Memory B cell (primary cell): ENCODE measurements at regions not wholly inside any gene's neighbourhood (a gene's known extent, or its start where the extent isn't known, plus 50 kb on each side); places are given as distances from the start of the nearest gene placed in this dataset.

Experiments used
- ATAC-seq: fragments of 150-1000 bp; cut with Tn5 transposase; 2 replicates; pipeline ENCODE4 v1.10.0; 2021; ENCODE audit warnings: low read depth, mild to moderate bottlenecking, moderate library complexity
- DNase-seq, 2 donors: peaks; one replicate each; pipeline ENCODE4 v3.0.0; 2022; ENCODE audit warnings: low spot score in 2 of 2
- H3K27ac Mint-ChIP-seq: one replicate; pipeline ENCODE4 v1.8.0; 2022; ENCODE audit warnings: mild to moderate bottlenecking, moderate library complexity, mixed read lengths
- H3K27me3 Mint-ChIP-seq: one replicate; pipeline ENCODE4 v1.8.0; 2022; ENCODE audit warnings: mixed read lengths
- H3K36me3 Mint-ChIP-seq: one replicate; pipeline ENCODE4 v1.8.0; 2022; ENCODE audit warnings: mild to moderate bottlenecking, mixed read lengths
- H3K4me1 Mint-ChIP-seq: one replicate; pipeline ENCODE4 v1.8.0; 2022; ENCODE audit warnings: mixed read lengths
- H3K4me3 Mint-ChIP-seq: one replicate; pipeline ENCODE4 v1.8.0; 2022; ENCODE audit warnings: mild to moderate bottlenecking, moderate library complexity, mixed read lengths
- H3K9me3 Mint-ChIP-seq: one replicate; pipeline ENCODE4 v1.8.0; 2022; ENCODE audit warnings: mixed read lengths

GRCh38 chr6:170069611-170070010 lies 221.3 kb downstream of the DLL1 start:
- ATAC-seq, result no peak
- Mint-ChIP-seq H3K27me3 (peaks cover 15% of the 10 kb centered on the region), H3K4me1 (no peaks in the 10 kb centered on the region), H3K27ac (no peak overlapping the region), H3K36me3 (peaks cover 2% of the 10 kb centered on the region), H3K9me3 (peaks cover 14% of the 10 kb centered on the region), H3K4me3 (no peak overlapping the region)
- no peak for DNase-seq

- no peaks in the 10 kb centered on the region for H3K4me1 Mint-ChIP-seq
- ATAC-seq, result no peak
- DNase-seq, result no peak
- peaks cover 12% of the 10 kb centered on the region for H3K27me3 Mint-ChIP-seq
- peaks cover 2% of the 10 kb centered on the region for H3K36me3 Mint-ChIP-seq
- no peak overlapping the region for H3K4me3 Mint-ChIP-seq
- H3K27ac Mint-ChIP-seq, result no peak overlapping the region
- peaks cover 14% of the 10 kb centered on the region for H3K9me3 Mint-ChIP-seq
Observed at GRCh38 chr6:170068496-170068895, 222.4 kb downstream of the DLL1 start.

- Mint-ChIP-seq H3K9me3 (peaks cover 14% of the 10 kb centered on the region), H3K4me3 (no peak overlapping the region), H3K4me1 (no peaks in the 10 kb centered on the region), H3K36me3 (peaks cover 2% of the 10 kb centered on the region), H3K27me3 (peaks cover 12% of the 10 kb centered on the region), H3K27ac (no peak overlapping the region)
- ATAC-seq (no peak), DNase-seq (no peak)
Observed at GRCh38 chr6:170067923-170068360, 222.9 kb downstream of the DLL1 start.

DNA sequence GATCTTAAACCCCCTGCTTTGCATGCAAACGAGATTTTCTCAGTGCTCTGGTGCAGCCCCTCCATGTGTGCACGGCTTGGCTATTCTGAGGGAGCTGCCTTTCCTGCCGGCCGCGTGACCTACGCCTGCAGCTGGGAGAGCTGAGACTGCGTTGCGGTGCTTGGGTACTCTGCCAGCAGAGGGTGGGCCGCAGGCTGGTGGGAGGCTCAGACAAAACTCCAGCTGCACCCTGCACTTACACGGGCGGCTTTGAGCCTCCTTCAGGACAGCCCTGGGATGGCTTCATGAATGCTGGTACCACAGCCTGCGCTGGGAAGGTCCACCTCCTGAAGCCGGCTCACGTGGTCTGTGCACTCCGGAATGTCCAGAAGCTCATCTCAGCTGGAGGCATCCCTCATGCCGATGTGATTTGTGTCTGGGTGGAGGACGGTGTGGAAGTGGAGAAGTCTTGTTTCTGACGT lies 223.7 kb downstream of the DLL1 start:
- no peak for ATAC-seq
- Mint-ChIP-seq H3K27ac (no peak overlapping the region), H3K36me3 (peaks cover 2% of the 10 kb centered on the region), H3K27me3 (peaks cover 9% of the 10 kb centered on the region), H3K4me1 (no peaks in the 10 kb centered on the region), H3K4me3 (no peak overlapping the region), H3K9me3 (peaks cover 13% of the 10 kb centered on the region)
- no peak for DNase-seq

DNA sequence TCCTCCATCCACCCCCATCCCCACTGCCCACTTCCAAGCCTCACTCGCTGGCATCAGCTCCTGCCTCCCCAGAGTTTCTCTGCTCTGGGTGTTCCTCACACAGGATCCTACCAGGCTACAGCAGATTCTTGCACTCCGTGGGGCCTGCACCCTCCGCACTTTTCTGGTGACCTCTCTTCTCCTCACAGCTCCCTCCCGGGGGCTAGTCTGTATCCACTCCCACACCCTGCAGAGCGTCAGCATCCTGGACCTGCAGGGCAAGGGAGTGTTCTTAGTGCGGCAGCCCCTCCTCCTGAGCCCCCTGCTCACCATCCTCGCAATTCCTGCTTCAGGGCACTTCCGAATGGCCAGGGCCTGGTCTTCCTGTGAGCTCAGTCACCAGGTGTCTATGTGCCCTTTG lies 224.2 kb downstream of the DLL1 start:
- no peak overlapping the region for H3K4me3 Mint-ChIP-seq
- no peak for DNase-seq
- peaks cover 2% of the 10 kb centered on the region for H3K36me3 Mint-ChIP-seq
- peaks cover 7% of the 10 kb centered on the region for H3K27me3 Mint-ChIP-seq
- H3K9me3 Mint-ChIP-seq, result peaks cover 11% of the 10 kb centered on the region
- no peak overlapping the region for H3K27ac Mint-ChIP-seq
- ATAC-seq, result no peak
- no peaks in the 10 kb centered on the region for H3K4me1 Mint-ChIP-seq

DNA sequence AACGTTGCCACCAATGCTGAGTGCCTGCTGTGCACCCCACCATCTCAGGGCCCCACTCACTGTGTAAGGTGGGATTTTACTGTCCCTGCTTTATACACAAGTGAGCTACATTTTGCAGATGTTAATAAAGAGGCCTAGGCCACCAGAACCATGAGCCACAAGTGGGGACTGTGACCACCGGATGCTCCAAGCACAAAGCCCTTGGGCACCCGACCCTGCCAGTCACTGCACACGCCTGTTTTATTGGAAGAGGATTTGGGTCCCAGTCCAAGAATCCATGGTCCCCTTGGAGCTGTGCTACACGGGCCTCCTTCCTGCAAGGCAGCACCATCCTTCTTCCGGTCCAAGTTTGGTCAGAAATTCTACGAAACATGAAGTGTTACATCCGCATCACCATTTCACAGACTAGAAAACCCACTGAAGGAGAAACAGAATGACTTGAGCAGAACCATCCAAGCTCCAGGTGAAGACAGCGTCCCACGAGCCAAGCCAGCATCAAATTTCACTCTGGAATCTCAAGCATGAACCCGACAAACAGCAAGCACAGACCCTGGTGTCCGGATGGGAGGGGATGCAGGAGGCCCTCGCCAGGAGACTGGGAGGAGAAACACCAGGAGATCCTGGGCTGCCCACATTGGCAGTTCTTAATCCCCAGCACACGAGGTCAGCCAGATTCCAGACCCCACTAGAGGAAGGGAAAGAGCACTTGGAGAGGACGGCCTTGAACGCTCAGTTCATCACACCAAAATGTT lies 226.9 kb downstream of the DLL1 start:
- Mint-ChIP-seq H3K27me3 (peaks cover 5% of the 10 kb centered on the region), H3K36me3 (no peaks in the 10 kb centered on the region), H3K4me1 (no peaks in the 10 kb centered on the region), H3K9me3 (peaks cover 2% of the 10 kb centered on the region), H3K4me3 (no peak overlapping the region), H3K27ac (no peak overlapping the region)
- no peak for ATAC-seq
- no peak for DNase-seq

GRCh38 chr6:170063431-170063830 lies 227.4 kb downstream of the DLL1 start:
- no peak for DNase-seq
- H3K4me3 Mint-ChIP-seq, result no peak overlapping the region

DNA sequence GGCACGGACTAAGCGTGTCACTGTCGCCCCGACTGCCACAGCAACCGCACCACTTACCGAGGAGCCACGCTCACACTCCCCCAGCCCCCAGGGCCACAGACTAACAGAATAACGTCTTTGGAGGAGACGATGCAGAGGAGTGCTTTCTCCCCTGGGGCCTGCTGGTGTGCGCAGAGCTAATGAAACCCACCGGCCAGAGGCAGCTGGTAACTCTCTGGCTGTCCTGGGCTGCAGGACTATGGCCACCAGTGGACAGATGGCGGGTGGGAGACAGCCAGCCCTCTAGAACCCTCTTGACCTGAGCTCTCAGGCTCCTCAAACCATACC lies 228.0 kb downstream of the DLL1 start:
- no peak for DNase-seq
- H3K4me1 Mint-ChIP-seq, result no peaks in the 10 kb centered on the region
- H3K4me3 Mint-ChIP-seq, result no peak overlapping the region
- no peak for ATAC-seq
- peaks cover 5% of the 10 kb centered on the region for H3K27me3 Mint-ChIP-seq
- H3K9me3 Mint-ChIP-seq, result peaks cover 2% of the 10 kb centered on the region
- H3K27ac Mint-ChIP-seq, result no peak overlapping the region
- no peaks in the 10 kb centered on the region for H3K36me3 Mint-ChIP-seq

More at GRCh38 chr6:170063431-170063830, 227.4 kb downstream of the DLL1 start:
- Mint-ChIP-seq H3K9me3 (peaks cover 2% of the 10 kb centered on the region), H3K27ac (no peak overlapping the region), H3K4me1 (no peaks in the 10 kb centered on the region), H3K36me3 (no peaks in the 10 kb centered on the region), H3K27me3 (peaks cover 5% of the 10 kb centered on the region)
- ATAC-seq, result no peak

- ATAC-seq, result no peak
- H3K4me3 Mint-ChIP-seq, result no peak overlapping the region
Observed at GRCh38 chr6:170062209-170062914, 228.5 kb downstream of the DLL1 start.

GRCh38 chr6:170058878-170059485 lies 231.9 kb downstream of the DLL1 start:
- DNase-seq (no peak), ATAC-seq (no peak)
- no peaks in the 10 kb centered on the region for H3K9me3 Mint-ChIP-seq
- H3K4me1 Mint-ChIP-seq, result no peaks in the 10 kb centered on the region
- H3K36me3 Mint-ChIP-seq, result no peaks in the 10 kb centered on the region
- peaks cover 2% of the 10 kb centered on the region for H3K27me3 Mint-ChIP-seq
- H3K4me3 Mint-ChIP-seq, result no peak overlapping the region
- H3K27ac Mint-ChIP-seq, result no peak overlapping the region

More at GRCh38 chr6:170062209-170062914, 228.5 kb downstream of the DLL1 start:
- DNase-seq, result no peak
- Mint-ChIP-seq H3K27ac (no peak overlapping the region), H3K4me1 (no peaks in the 10 kb centered on the region), H3K36me3 (no peaks in the 10 kb centered on the region), H3K27me3 (peaks cover 4% of the 10 kb centered on the region), H3K9me3 (peaks cover 2% of the 10 kb centered on the region)

- H3K4me3 Mint-ChIP-seq, result no peak overlapping the region
- no peak overlapping the region for H3K27ac Mint-ChIP-seq
- no peak for ATAC-seq
- H3K36me3 Mint-ChIP-seq, result no peaks in the 10 kb centered on the region
- no peaks in the 10 kb centered on the region for H3K4me1 Mint-ChIP-seq
- peaks cover 2% of the 10 kb centered on the region for H3K27me3 Mint-ChIP-seq
- no peak for DNase-seq
- H3K9me3 Mint-ChIP-seq, result no peaks in the 10 kb centered on the region
Observed at GRCh38 chr6:170057961-170058877, 232.7 kb downstream of the DLL1 start.

- DNase-seq (no peak), ATAC-seq (no peak)
- H3K36me3 Mint-ChIP-seq, result no peaks in the 10 kb centered on the region
- H3K4me3 Mint-ChIP-seq, result no peak overlapping the region
- H3K27ac Mint-ChIP-seq, result no peak overlapping the region
- no peaks in the 10 kb centered on the region for H3K9me3 Mint-ChIP-seq
- no peaks in the 10 kb centered on the region for H3K4me1 Mint-ChIP-seq
- peaks cover 4% of the 10 kb centered on the region for H3K27me3 Mint-ChIP-seq
Observed at GRCh38 chr6:170057034-170057734, 233.7 kb downstream of the DLL1 start.

GRCh38 chr6:170056278-170056711 lies 234.6 kb downstream of the DLL1 start:
- no peak overlapping the region for H3K4me3 Mint-ChIP-seq
- H3K36me3 Mint-ChIP-seq, result no peaks in the 10 kb centered on the region
- no peak overlapping the region for H3K27ac Mint-ChIP-seq
- DNase-seq, result no peak
- ATAC-seq, result no peak
- H3K9me3 Mint-ChIP-seq, result no peaks in the 10 kb centered on the region
- peaks cover 4% of the 10 kb centered on the region for H3K27me3 Mint-ChIP-seq
- H3K4me1 Mint-ChIP-seq, result no peaks in the 10 kb centered on the region
